Retinal pigment epithelial cell (primary cell): ENCODE measurements at regions not wholly inside any gene's neighbourhood (a gene's known extent, or its start where the extent isn't known, plus 50 kb on each side); places are given as distances from the start of the nearest gene placed in this dataset.
A peak's percentile ranks its signal among the peaks of the same experiment; 100 is the strongest.

Experiments used
- DNase-seq: peaks from one replicate; pipeline ENCODE4 v3.0.0-alpha.2; 2010; ENCODE audit warnings: low read depth
- H3K4me3 ChIP-seq: 2 replicates; pipeline ENCODE4 v1.5.1; 2011; ENCODE audit warnings: mild to moderate bottlenecking, low read length, control low read depth, moderate library complexity
- CTCF ChIP-seq: conservative IDR thresholded peaks from 2 replicates; pipeline ENCODE4 v1.5.1; 2011; ENCODE audit warnings: low read depth, low read length, control low read depth, inconsistent platforms

GRCh38 chr6:163962627-163963117 lies 548.2 kb downstream of the QKI start:
- H3K4me3 ChIP-seq: no peak overlapping the region
- no peak for DNase-seq
- no peak for TF ChIP-seq CTCF

- no peak for TF ChIP-seq CTCF
- DNase-seq: no peak
- no peak overlapping the region for H3K4me3 ChIP-seq
Measured at GRCh38 chr6:163960128-163960527, 545.6 kb downstream of the QKI start.

GRCh38 chr6:163958646-163959045 lies 544.1 kb downstream of the QKI start:
- no peak for DNase-seq
- no peak overlapping the region for H3K4me3 ChIP-seq
- TF ChIP-seq CTCF: no peak

- H3K4me3 ChIP-seq: no peak overlapping the region
- no peak for DNase-seq
- TF ChIP-seq CTCF: peak; percentile 84
Measured at GRCh38 chr6:163956571-163957407, 542.3 kb downstream of the QKI start.

- no peak overlapping the region for H3K4me3 ChIP-seq
- TF ChIP-seq CTCF: no peak
Measured at GRCh38 chr6:163955756-163956155, 541.2 kb downstream of the QKI start.

GRCh38 chr6:163955096-163955495 lies 540.6 kb downstream of the QKI start:
- no peak for TF ChIP-seq CTCF
- no peak for DNase-seq
- no peak overlapping the region for H3K4me3 ChIP-seq

More at GRCh38 chr6:163955756-163956155, 541.2 kb downstream of the QKI start:
- no peak for DNase-seq
